ENCODE measurements at regions not wholly inside any gene's neighbourhood (a gene's known extent, or its start where the extent isn't known, plus 50 kb on each side); places are given as distances from the start of the nearest gene placed in this dataset.

DNA sequence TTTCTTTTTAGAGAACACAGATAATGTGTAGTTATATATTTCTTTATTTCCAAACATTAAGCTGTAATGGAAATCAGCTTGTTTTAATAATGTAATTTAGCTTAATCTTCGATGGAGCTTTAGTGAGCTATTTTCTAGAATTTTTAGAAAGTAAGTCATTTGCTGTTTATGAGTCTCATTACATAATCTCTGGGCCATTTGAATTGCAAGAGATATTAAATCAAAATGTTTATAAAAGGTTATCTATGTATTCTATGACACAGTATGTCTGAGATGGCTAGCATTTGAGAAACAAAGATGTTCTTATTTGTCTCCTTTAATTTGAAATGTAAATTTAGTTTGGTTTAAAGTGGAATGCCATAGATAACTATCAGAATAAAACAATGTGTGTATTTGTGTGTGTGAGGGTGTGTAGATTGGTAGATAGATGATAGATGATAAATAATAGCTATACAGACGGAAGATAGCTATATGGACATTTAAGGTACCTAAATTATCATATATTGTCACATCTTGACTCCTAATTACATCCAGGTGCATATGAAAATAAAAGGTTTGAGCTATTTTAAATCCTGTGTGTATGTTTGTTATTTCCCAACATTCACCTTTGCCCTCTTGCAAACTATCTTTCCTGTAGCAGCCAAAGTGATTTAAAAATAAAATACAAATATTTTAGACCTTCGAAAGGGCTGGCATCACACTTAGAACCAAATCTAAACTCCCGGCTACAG lies 478.0 kb upstream of the KLF6 start:
- TF ChIP-seq, protein P1, sequence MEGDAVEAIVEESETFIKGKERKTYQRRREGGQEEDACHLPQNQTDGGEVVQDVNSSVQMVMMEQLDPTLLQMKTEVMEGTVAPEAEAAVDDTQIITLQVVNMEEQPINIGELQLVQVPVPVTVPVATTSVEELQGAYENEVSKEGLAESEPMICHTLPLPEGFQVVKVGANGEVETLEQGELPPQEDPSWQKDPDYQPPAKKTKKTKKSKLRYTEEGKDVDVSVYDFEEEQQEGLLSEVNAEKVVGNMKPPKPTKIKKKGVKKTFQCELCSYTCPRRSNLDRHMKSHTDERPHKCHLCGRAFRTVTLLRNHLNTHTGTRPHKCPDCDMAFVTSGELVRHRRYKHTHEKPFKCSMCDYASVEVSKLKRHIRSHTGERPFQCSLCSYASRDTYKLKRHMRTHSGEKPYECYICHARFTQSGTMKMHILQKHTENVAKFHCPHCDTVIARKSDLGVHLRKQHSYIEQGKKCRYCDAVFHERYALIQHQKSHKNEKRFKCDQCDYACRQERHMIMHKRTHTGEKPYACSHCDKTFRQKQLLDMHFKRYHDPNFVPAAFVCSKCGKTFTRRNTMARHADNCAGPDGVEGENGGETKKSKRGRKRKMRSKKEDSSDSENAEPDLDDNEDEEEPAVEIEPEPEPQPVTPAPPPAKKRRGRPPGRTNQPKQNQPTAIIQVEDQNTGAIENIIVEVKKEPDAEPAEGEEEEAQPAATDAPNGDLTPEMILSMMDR (IDR thresholded peaks at IDR 0.05; ENCODE audit: low read depth, low read length, missing input control): no peak
- TF ChIP-seq TAF1 (conservative IDR thresholded peaks at IDR 0.05) (no peak), SP1 (IDR thresholded peaks at IDR 0.05) (no peak)
- TF ChIP-seq, protein P2, sequence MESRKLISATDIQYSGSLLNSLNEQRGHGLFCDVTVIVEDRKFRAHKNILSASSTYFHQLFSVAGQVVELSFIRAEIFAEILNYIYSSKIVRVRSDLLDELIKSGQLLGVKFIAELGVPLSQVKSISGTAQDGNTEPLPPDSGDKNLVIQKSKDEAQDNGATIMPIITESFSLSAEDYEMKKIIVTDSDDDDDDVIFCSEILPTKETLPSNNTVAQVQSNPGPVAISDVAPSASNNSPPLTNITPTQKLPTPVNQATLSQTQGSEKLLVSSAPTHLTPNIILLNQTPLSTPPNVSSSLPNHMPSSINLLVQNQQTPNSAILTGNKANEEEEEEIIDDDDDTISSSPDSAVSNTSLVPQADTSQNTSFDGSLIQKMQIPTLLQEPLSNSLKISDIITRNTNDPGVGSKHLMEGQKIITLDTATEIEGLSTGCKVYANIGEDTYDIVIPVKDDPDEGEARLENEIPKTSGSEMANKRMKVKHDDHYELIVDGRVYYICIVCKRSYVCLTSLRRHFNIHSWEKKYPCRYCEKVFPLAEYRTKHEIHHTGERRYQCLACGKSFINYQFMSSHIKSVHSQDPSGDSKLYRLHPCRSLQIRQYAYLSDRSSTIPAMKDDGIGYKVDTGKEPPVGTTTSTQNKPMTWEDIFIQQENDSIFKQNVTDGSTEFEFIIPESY (IDR thresholded peaks at IDR 0.05): no peak

Data from liver (tissue), 3 donors.